ENCODE measurements at regions not wholly inside any gene's neighbourhood (a gene's known extent, or its start where the extent isn't known, plus 50 kb on each side); places are given as distances from the start of the nearest gene placed in this dataset.

GRCh38 chr1:238063454-238063853, 172.7 kb upstream of the ZP4 start:
- Histone ChIP-seq H3K36me3 (ENCODE audit: insufficient read depth, low read length) (no peaks in the 10 kb centered on the region), H2AFZ (ENCODE audit: low read depth, low read length) (no peak overlapping the region), H3K4me1 (ENCODE audit: insufficient read depth, low read length) (peaks cover 21% of the 10 kb centered on the region), H3K9me3 (ENCODE audit: low read length) (peaks cover 3% of the 10 kb centered on the region), H3K4me3 (ENCODE audit: low read length) (no peak overlapping the region), H3K27me3 (ENCODE audit: insufficient read depth, low read length) (no peaks in the 10 kb centered on the region)

DNA sequence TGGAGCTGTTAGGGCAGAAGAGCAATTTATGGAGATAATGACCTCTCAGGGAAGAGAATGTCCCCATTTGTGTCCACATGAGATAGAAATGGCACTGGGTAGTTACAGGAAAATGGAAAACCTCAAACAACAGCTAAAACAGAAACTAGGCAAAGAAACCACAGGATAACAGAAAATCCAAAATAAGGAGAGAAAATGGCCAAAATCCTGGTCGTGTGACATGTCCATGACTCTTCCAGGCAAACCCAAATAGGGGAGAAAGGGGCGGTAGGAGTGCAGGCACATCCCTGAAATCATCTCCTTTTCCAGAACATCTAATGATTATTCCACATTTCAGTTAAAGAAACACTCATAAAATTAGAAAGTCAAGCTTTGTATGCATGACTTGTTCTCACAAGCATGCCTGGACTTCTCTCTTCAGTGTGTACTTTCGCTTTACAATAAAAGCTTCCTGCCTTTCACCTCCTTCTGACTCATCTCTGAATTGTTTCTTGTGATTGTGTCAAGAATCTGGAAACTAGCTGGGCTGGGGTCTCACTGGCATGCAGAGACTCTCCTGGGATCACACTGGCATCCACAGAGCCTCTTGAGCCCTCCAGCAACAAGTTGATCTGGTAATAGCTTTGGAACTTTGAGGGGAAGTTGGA, 171.4 kb upstream of the ZP4 start:
- H3K36me3 ChIP-seq (ENCODE audit: insufficient read depth, low read length) = no peaks in the 10 kb centered on the region
- peaks cover 5% of the 10 kb centered on the region for H3K9me3 ChIP-seq (ENCODE audit: low read length)
- peak overlapping the region; percentile 14 for H2AFZ ChIP-seq (ENCODE audit: low read depth, low read length)
- peaks cover 21% of the 10 kb centered on the region for H3K4me1 ChIP-seq (ENCODE audit: insufficient read depth, low read length)
- H3K27me3 ChIP-seq (ENCODE audit: insufficient read depth, low read length) = no peaks in the 10 kb centered on the region
- no peak overlapping the region for H3K4me3 ChIP-seq (ENCODE audit: low read length)

DNA sequence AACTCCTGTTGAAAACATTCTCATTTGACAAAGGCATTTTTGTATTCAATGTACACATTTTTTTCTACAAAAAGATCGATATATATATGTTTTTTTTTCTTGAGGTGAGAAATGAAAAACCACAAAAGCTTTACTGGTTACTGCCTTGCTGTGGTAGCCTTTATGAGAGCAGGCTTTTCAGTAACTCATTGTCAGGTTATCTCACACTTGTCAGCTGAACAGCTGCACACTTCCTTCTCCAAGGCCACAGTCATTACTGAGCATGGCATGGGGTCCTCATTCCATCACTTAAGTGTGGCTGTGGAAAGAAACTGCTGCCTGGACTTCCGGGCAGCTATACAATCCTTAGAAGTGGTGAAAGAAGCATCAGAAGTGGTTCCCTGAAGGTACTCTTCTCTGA, 169.3 kb upstream of the ZP4 start:
- Histone ChIP-seq H3K27me3 (ENCODE audit: insufficient read depth, low read length) (no peaks in the 10 kb centered on the region), H3K4me1 (ENCODE audit: insufficient read depth, low read length) (peaks cover 18% of the 10 kb centered on the region), H3K9me3 (ENCODE audit: low read length) (peaks cover 5% of the 10 kb centered on the region), H3K36me3 (ENCODE audit: insufficient read depth, low read length) (no peaks in the 10 kb centered on the region), H3K4me3 (ENCODE audit: low read length) (no peak overlapping the region), H2AFZ (ENCODE audit: low read depth, low read length) (no peak overlapping the region)

- Histone ChIP-seq H2AFZ (ENCODE audit: low read depth, low read length) (no peak overlapping the region), H3K36me3 (ENCODE audit: insufficient read depth, low read length) (no peaks in the 10 kb centered on the region), H3K27me3 (ENCODE audit: insufficient read depth, low read length) (no peaks in the 10 kb centered on the region), H3K9me3 (ENCODE audit: low read length) (peaks cover 2% of the 10 kb centered on the region), H3K4me3 (ENCODE audit: low read length) (no peak overlapping the region), H3K4me1 (ENCODE audit: insufficient read depth, low read length) (no peaks in the 10 kb centered on the region)
Observed at GRCh38 chr1:238052496-238053266, 162.0 kb upstream of the ZP4 start.

- no peaks in the 10 kb centered on the region for H3K9me3 ChIP-seq (ENCODE audit: low read length)
- H3K27me3 ChIP-seq (ENCODE audit: insufficient read depth, low read length) = no peaks in the 10 kb centered on the region
- no peak overlapping the region for H3K4me3 ChIP-seq (ENCODE audit: low read length)
- no peaks in the 10 kb centered on the region for H3K4me1 ChIP-seq (ENCODE audit: insufficient read depth, low read length)
- H3K36me3 ChIP-seq (ENCODE audit: insufficient read depth, low read length) = no peaks in the 10 kb centered on the region
- no peak overlapping the region for H2AFZ ChIP-seq (ENCODE audit: low read depth, low read length)
Observed at GRCh38 chr1:238029126-238029525, 138.4 kb upstream of the ZP4 start.

DNA sequence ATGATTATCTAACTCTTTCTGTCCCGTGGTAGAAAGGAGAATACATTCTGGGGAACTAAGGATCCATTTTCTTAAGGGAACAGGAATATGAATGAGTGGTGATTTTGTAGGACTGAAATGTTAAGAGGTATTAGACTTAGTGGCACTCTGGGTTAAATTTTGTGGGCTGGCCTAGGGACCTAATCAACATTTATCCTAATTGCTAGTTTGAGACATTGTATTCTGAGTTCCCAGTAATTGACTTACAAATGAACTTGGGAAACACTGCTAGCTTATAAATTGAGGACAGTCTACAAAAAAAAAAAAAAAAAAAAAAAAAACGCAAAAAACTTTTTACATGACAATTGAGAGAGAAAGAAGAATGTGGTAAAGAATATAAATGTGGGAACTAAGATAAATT, 136.6 kb upstream of the ZP4 start:
- Histone ChIP-seq H3K27me3 (ENCODE audit: insufficient read depth, low read length) (no peaks in the 10 kb centered on the region), H2AFZ (ENCODE audit: low read depth, low read length) (no peak overlapping the region), H3K4me3 (ENCODE audit: low read length) (no peak overlapping the region), H3K9me3 (ENCODE audit: low read length) (no peaks in the 10 kb centered on the region), H3K4me1 (ENCODE audit: insufficient read depth, low read length) (no peaks in the 10 kb centered on the region), H3K36me3 (ENCODE audit: insufficient read depth, low read length) (no peaks in the 10 kb centered on the region)

GRCh38 chr1:238023137-238023536, 132.4 kb upstream of the ZP4 start:
- H3K4me1 ChIP-seq (ENCODE audit: insufficient read depth, low read length) = no peaks in the 10 kb centered on the region
- H3K27me3 ChIP-seq (ENCODE audit: insufficient read depth, low read length) = no peaks in the 10 kb centered on the region
- no peak overlapping the region for H2AFZ ChIP-seq (ENCODE audit: low read depth, low read length)
- H3K4me3 ChIP-seq (ENCODE audit: low read length) = no peak overlapping the region
- no peaks in the 10 kb centered on the region for H3K9me3 ChIP-seq (ENCODE audit: low read length)
- no peaks in the 10 kb centered on the region for H3K36me3 ChIP-seq (ENCODE audit: insufficient read depth, low read length)

GRCh38 chr1:238018214-238018613, 127.5 kb upstream of the ZP4 start:
- no peaks in the 10 kb centered on the region for H3K9me3 ChIP-seq (ENCODE audit: low read length)

DNA sequence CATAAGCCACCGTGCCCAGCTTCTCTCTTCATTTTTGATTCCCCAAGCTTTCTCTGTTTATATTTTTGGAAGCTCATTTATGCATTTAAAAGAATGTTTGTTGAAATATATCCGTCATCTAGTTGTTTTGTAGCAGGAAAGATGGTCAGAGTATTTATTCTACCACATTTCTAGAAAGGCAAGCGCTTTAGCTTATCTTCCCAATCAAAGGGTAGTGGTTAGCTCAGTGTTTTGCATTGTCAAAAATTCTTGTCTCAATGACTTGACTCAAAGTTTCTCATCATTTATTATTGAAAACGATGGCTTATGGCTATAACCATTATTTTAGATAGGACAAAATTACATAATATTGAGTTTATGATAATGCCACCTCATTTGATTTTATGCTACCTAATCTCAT, 116.1 kb upstream of the ZP4 start:
- H3K9me3 ChIP-seq (ENCODE audit: low read length) = no peaks in the 10 kb centered on the region
- no peaks in the 10 kb centered on the region for H3K36me3 ChIP-seq (ENCODE audit: insufficient read depth, low read length)
- no peak overlapping the region for H2AFZ ChIP-seq (ENCODE audit: low read depth, low read length)
- no peaks in the 10 kb centered on the region for H3K4me1 ChIP-seq (ENCODE audit: insufficient read depth, low read length)
- H3K4me3 ChIP-seq (ENCODE audit: low read length) = no peak overlapping the region
- H3K27me3 ChIP-seq (ENCODE audit: insufficient read depth, low read length) = no peaks in the 10 kb centered on the region

More at GRCh38 chr1:238018214-238018613, 127.5 kb upstream of the ZP4 start:
- H2AFZ ChIP-seq (ENCODE audit: low read depth, low read length) = no peak overlapping the region
- H3K4me3 ChIP-seq (ENCODE audit: low read length) = no peak overlapping the region
- H3K4me1 ChIP-seq (ENCODE audit: insufficient read depth, low read length) = no peaks in the 10 kb centered on the region
- H3K36me3 ChIP-seq (ENCODE audit: insufficient read depth, low read length) = no peaks in the 10 kb centered on the region
- no peaks in the 10 kb centered on the region for H3K27me3 ChIP-seq (ENCODE audit: insufficient read depth, low read length)

DNA sequence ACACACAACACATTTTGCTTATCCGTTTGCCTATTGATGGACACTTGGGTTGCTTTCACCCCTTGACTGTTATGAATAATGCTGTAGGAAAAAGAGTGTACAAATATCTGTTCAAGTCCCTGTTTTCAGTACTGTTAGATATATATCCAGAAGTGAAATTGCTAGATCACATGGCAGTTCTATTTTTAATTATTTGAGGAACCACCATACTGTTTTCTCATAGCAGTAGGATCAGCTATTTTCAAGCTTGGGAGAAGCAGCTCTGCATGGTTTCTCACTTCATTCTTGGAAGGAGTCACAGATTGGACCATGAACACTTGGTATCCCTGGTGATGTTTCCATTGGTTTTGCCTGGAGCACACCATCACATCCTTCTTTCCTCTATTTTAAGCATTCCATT, 114.4 kb upstream of the ZP4 start:
- Histone ChIP-seq H3K4me1 (ENCODE audit: insufficient read depth, low read length) (no peaks in the 10 kb centered on the region), H3K27me3 (ENCODE audit: insufficient read depth, low read length) (no peaks in the 10 kb centered on the region), H3K4me3 (ENCODE audit: low read length) (no peak overlapping the region), H2AFZ (ENCODE audit: low read depth, low read length) (no peak overlapping the region), H3K9me3 (ENCODE audit: low read length) (no peaks in the 10 kb centered on the region), H3K36me3 (ENCODE audit: insufficient read depth, low read length) (no peaks in the 10 kb centered on the region)

DNA sequence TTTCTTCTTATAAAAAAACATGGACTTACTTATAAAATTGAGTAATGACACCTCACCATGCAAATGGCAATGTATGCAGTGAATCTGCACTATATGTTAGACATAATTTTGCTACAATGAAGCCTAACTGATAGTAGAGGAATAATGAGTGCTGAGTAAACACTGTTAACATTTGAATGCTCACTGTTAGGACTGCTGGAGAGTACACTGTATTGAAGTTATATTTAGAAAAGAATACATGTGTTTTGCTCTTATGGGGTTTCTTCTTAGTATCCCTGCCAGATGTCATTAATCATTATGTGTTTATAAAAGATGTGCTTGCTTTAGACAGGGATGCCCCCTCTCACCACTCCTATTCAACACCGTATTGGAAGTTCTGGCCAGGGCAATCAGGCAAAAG, 111.1 kb upstream of the ZP4 start:
- Histone ChIP-seq H2AFZ (ENCODE audit: low read depth, low read length) (no peak overlapping the region), H3K4me3 (ENCODE audit: low read length) (no peak overlapping the region), H3K4me1 (ENCODE audit: insufficient read depth, low read length) (no peaks in the 10 kb centered on the region), H3K9me3 (ENCODE audit: low read length) (no peaks in the 10 kb centered on the region), H3K27me3 (ENCODE audit: insufficient read depth, low read length) (no peaks in the 10 kb centered on the region), H3K36me3 (ENCODE audit: insufficient read depth, low read length) (no peaks in the 10 kb centered on the region)

- Histone ChIP-seq H3K9me3 (ENCODE audit: low read length) (no peaks in the 10 kb centered on the region), H3K4me1 (ENCODE audit: insufficient read depth, low read length) (no peaks in the 10 kb centered on the region), H2AFZ (ENCODE audit: low read depth, low read length) (no peak overlapping the region), H3K27me3 (ENCODE audit: insufficient read depth, low read length) (no peaks in the 10 kb centered on the region), H3K36me3 (ENCODE audit: insufficient read depth, low read length) (no peaks in the 10 kb centered on the region), H3K4me3 (ENCODE audit: low read length) (no peak overlapping the region)
Observed at GRCh38 chr1:237999426-238000052, 108.8 kb upstream of the ZP4 start.

DNA sequence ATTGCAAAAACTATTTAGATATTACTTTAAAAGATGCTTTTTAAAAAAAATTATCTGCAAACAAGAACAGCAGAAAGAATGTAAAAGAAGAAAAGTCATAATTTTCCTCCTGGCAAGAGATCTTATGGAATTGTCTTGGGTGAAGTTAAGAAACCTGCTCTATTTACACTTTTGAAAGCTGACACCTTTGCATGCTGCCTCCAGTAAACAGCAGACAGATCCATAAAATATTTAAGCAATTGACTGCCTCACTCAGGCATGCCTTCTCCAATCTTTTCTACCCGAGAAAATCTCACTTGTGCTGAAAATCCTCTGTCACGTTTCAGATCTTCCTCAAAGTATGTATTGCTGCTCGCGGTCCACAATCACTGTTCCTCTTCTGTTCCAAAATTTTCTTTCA, 107.9 kb upstream of the ZP4 start:
- H2AFZ ChIP-seq (ENCODE audit: low read depth, low read length) = no peak overlapping the region
- H3K9me3 ChIP-seq (ENCODE audit: low read length) = no peaks in the 10 kb centered on the region
- H3K4me1 ChIP-seq (ENCODE audit: insufficient read depth, low read length) = no peaks in the 10 kb centered on the region
- no peaks in the 10 kb centered on the region for H3K36me3 ChIP-seq (ENCODE audit: insufficient read depth, low read length)
- no peak overlapping the region for H3K4me3 ChIP-seq (ENCODE audit: low read length)
- H3K27me3 ChIP-seq (ENCODE audit: insufficient read depth, low read length) = no peaks in the 10 kb centered on the region

Data from neuron (in vitro differentiated cells).